OCI-LY1 (cell line): ENCODE measurements at regions not wholly inside any gene's neighbourhood (a gene's known extent, or its start where the extent isn't known, plus 50 kb on each side); places are given as distances from the start of the nearest gene placed in this dataset.

Source experiments
- H2AFZ ChIP-seq: fragments of 200-600 bp; sonication (generic), shearing (Covaris generic); 2 replicates; pipeline ENCODE4 v1.6.0; 2014; ENCODE audit warnings: antibody characterized with exemption, mild to moderate bottlenecking, low read length
- H3F3A ChIP-seq: fragments of 200-600 bp; sonication (generic), shearing (Covaris generic); 2 replicates; pipeline ENCODE4 v1.6.0; 2014; ENCODE audit warnings: mild to moderate bottlenecking, antibody characterized with exemption, low read length, moderate library complexity; ENCODE audit not compliant: insufficient read depth
- H3K27ac ChIP-seq: fragments of 200-600 bp; sonication (generic); 2 replicates; pipeline ENCODE4 v1.5.1; 2014; ENCODE audit warnings: low read length, mixed run types, mild to moderate bottlenecking, low read depth; ENCODE audit not compliant: poor library complexity, severe bottlenecking
- H3K27me3 ChIP-seq: fragments of 200-600 bp; sonication (generic); 2 replicates; pipeline ENCODE4 v1.6.0; 2014; ENCODE audit warnings: antibody characterized with exemption, mild to moderate bottlenecking, low read length, moderate library complexity; ENCODE audit not compliant: insufficient read depth
- H3K36me3 ChIP-seq: fragments of 200-600 bp; sonication (generic); 2 replicates; pipeline ENCODE4 v1.6.1; 2014; ENCODE audit warnings: mild to moderate bottlenecking, antibody characterized with exemption, low read length, moderate library complexity, mixed read lengths; ENCODE audit not compliant: insufficient read depth
- H3K4me1 ChIP-seq: fragments of 200-600 bp; sonication (generic); 2 replicates; pipeline ENCODE4 v1.5.1; 2014; ENCODE audit warnings: mild to moderate bottlenecking, low read length, moderate library complexity; ENCODE audit not compliant: insufficient read depth, severe bottlenecking
- H3K4me2 ChIP-seq: fragments of 200-600 bp; sonication (generic), shearing (Covaris generic); 2 replicates; pipeline ENCODE4 v1.6.1; 2014; ENCODE audit warnings: low read length
- H3K4me3 ChIP-seq: fragments of 200-600 bp; sonication (generic); 2 replicates; pipeline ENCODE4 v1.5.1; 2014; ENCODE audit warnings: low read length, low read depth, mild to moderate bottlenecking, mixed read lengths; ENCODE audit not compliant: poor library complexity, severe bottlenecking
- H3K79me2 ChIP-seq: fragments of 200-600 bp; shearing (Covaris generic); 2 replicates; pipeline ENCODE4 v1.6.1; 2016; ENCODE audit warnings: mixed run types, low read length, mixed read lengths; ENCODE audit not compliant: insufficient read depth
- H3K9ac ChIP-seq: fragments of 200-600 bp; sonication (generic), shearing (Covaris generic); 2 replicates; pipeline ENCODE4 v1.6.1; 2014; ENCODE audit warnings: mild to moderate bottlenecking, low read length, mixed read lengths
- H3K9me2 ChIP-seq: fragments of 200-600 bp; sonication (generic), shearing (Covaris generic); 2 replicates; pipeline ENCODE4 v1.6.1; 2014; ENCODE audit warnings: low read depth, mild to moderate bottlenecking, low read length, mixed read lengths
- H3K9me3 ChIP-seq: fragments of 200-600 bp; shearing (Covaris generic); 2 replicates; pipeline ENCODE4 v1.6.1; 2014; ENCODE audit warnings: low read length, mixed read lengths
- H4K20me1 ChIP-seq: fragments of 200-600 bp; sonication (generic), shearing (Covaris generic); 2 replicates; pipeline ENCODE4 v1.6.0; 2016; ENCODE audit warnings: mild to moderate bottlenecking, low read length; ENCODE audit not compliant: insufficient read depth
- EZH2 ChIP-seq: fragments of 200-600 bp; sonication (generic), shearing (Covaris generic); IDR thresholded peaks from 2 replicates; pipeline ENCODE4 v1.8.0; 2017; ENCODE audit warnings: borderline replicate concordance, mixed run types, mild to moderate bottlenecking, antibody characterized with exemption, low read length, moderate library complexity, mixed read lengths
- TF ChIP-seq, protein P1 (sequence below): fragments of 200-600 bp; sonication (generic), shearing (Covaris generic); IDR thresholded peaks from 2 replicates; pipeline ENCODE4 v1.5.1; 2017; ENCODE audit warnings: mild to moderate bottlenecking, antibody characterized with exemption, low read length, moderate library complexity, mixed read lengths

DNA sequence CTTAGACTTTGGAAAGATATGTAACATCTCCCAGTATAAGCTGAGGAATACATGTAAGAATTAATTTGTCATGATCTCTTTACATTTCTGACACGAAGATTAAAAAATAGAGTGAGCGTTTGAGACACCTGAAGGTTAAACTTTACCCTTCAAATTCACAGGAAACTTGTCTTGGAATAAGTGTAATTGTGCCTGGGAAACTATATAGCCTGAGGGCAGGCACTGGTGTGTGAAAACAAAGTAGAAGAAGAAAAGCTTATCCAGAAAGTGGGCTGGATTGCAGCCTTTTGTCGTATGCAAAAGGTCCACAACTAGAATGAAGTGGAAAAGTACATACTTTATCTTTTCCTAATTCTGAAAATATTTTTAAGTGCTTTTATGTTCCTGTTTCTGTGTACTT, 275.7 kb upstream of the TCF21 start:
- H3K4me3 ChIP-seq = no peak overlapping the region
- H2AFZ ChIP-seq = no peak overlapping the region
- no peak overlapping the region for H3K9ac ChIP-seq
- TF ChIP-seq, protein P1, sequence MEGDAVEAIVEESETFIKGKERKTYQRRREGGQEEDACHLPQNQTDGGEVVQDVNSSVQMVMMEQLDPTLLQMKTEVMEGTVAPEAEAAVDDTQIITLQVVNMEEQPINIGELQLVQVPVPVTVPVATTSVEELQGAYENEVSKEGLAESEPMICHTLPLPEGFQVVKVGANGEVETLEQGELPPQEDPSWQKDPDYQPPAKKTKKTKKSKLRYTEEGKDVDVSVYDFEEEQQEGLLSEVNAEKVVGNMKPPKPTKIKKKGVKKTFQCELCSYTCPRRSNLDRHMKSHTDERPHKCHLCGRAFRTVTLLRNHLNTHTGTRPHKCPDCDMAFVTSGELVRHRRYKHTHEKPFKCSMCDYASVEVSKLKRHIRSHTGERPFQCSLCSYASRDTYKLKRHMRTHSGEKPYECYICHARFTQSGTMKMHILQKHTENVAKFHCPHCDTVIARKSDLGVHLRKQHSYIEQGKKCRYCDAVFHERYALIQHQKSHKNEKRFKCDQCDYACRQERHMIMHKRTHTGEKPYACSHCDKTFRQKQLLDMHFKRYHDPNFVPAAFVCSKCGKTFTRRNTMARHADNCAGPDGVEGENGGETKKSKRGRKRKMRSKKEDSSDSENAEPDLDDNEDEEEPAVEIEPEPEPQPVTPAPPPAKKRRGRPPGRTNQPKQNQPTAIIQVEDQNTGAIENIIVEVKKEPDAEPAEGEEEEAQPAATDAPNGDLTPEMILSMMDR = no peak
- no peak for TF ChIP-seq EZH2
- no peaks in the 10 kb centered on the region for H3K27me3 ChIP-seq
- H3F3A ChIP-seq = no peaks in the 10 kb centered on the region
- H3K27ac ChIP-seq = no peak overlapping the region
- no peaks in the 10 kb centered on the region for H3K9me3 ChIP-seq
- no peaks in the 10 kb centered on the region for H3K9me2 ChIP-seq
- H3K36me3 ChIP-seq = no peaks in the 10 kb centered on the region
- no peak overlapping the region for H3K4me2 ChIP-seq
- no peaks in the 10 kb centered on the region for H3K4me1 ChIP-seq
- no peaks in the 10 kb centered on the region for H3K79me2 ChIP-seq
- no peaks in the 10 kb centered on the region for H4K20me1 ChIP-seq

DNA sequence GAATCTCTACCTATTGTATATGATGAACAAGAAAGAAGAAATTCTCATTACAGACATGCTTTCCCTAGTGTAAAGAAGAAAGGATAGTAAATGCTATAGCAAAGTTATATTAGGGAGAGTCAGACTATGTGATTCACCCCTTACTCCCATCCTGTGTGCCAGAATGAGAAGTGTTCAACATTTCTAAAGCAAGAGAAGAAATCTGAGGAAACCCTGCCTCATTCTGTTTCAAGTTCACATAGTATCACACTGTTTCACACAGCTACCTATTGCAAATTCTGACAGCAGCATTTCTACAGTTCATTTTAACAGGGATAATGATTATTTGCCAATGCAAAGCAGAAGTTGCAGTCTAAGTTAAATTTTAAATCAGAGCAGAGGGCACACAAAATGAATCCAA, 267.2 kb upstream of the TCF21 start:
- H3K9me2 ChIP-seq = no peaks in the 10 kb centered on the region
- no peaks in the 10 kb centered on the region for H4K20me1 ChIP-seq
- H3K79me2 ChIP-seq = no peaks in the 10 kb centered on the region
- no peaks in the 10 kb centered on the region for H3K4me1 ChIP-seq
- no peaks in the 10 kb centered on the region for H3K9me3 ChIP-seq
- no peaks in the 10 kb centered on the region for H3F3A ChIP-seq
- no peak overlapping the region for H3K4me2 ChIP-seq
- no peaks in the 10 kb centered on the region for H3K36me3 ChIP-seq
- TF ChIP-seq, protein P1 = no peak
- TF ChIP-seq EZH2 = no peak
- H3K4me3 ChIP-seq = no peak overlapping the region
- H2AFZ ChIP-seq = no peak overlapping the region
- H3K27me3 ChIP-seq = no peaks in the 10 kb centered on the region
- no peak overlapping the region for H3K9ac ChIP-seq
- no peak overlapping the region for H3K27ac ChIP-seq

DNA sequence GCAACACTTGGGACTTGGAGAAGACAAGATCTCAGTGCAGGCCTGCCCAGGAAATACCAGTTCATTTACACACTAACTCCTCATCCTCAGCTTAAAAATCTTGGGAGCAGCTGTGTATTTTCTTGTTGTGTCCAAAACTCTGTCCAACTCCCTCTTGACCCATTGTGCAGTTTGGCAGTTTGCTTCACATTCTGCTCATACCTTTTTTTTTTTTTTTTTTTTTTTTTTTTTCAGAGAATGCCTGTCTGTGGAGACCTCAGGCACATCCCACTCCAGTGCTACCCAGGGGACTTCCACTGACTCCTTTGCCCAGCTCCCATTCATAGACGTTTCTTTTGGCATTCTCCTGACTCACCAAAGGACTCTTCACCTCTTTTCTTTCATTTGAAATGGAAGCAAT, 265.8 kb upstream of the TCF21 start:
- H4K20me1 ChIP-seq = no peaks in the 10 kb centered on the region
- no peaks in the 10 kb centered on the region for H3K79me2 ChIP-seq
- no peak overlapping the region for H3K27ac ChIP-seq
- H2AFZ ChIP-seq = no peak overlapping the region
- H3K4me3 ChIP-seq = no peak overlapping the region
- TF ChIP-seq, protein P1 = no peak
- no peak for TF ChIP-seq EZH2
- H3K27me3 ChIP-seq = no peaks in the 10 kb centered on the region
- H3K9ac ChIP-seq = no peak overlapping the region
- H3K36me3 ChIP-seq = no peaks in the 10 kb centered on the region
- H3K9me3 ChIP-seq = no peaks in the 10 kb centered on the region
- no peaks in the 10 kb centered on the region for H3F3A ChIP-seq
- no peaks in the 10 kb centered on the region for H3K9me2 ChIP-seq
- no peak overlapping the region for H3K4me2 ChIP-seq
- no peaks in the 10 kb centered on the region for H3K4me1 ChIP-seq
